Fibroblast of pulmonary artery (primary cell): ENCODE measurements at regions not wholly inside any gene's neighbourhood (a gene's known extent, or its start where the extent isn't known, plus 50 kb on each side); places are given as distances from the start of the nearest gene placed in this dataset.

ENCODE experiments used
- DNase-seq: peaks from one replicate; pipeline ENCODE4 v3.0.0-alpha.2; 2010; ENCODE audit warnings: low read depth
- H3K4me3 ChIP-seq: replicated peaks from 2 replicates; pipeline ENCODE4 v1.5.1; 2011; ENCODE audit warnings: low read depth, mild to moderate bottlenecking, control low read depth, low read length, moderate library complexity
- CTCF ChIP-seq: IDR thresholded peaks from 2 replicates; pipeline ENCODE4 v1.5.1; 2011; ENCODE audit warnings: mild to moderate bottlenecking, control low read depth, low read length, inconsistent platforms; ENCODE audit errors: missing control alignments

- H3K4me3 ChIP-seq: no peak overlapping the region
- DNase-seq: no peak
- no peak for TF ChIP-seq CTCF
These were observed 84.8 kb upstream of the HNF1B start for GRCh38 chr17:37829592-37830123.

GRCh38 chr17:37828651-37829124, 83.8 kb upstream of the HNF1B start:
- no peak for TF ChIP-seq CTCF
- H3K4me3 ChIP-seq: no peak overlapping the region
- DNase-seq: peak; percentile 13

- DNase-seq: no peak
- H3K4me3 ChIP-seq: no peak overlapping the region
- TF ChIP-seq CTCF: no peak
These were observed 83.2 kb upstream of the HNF1B start for GRCh38 chr17:37827905-37828650.

GRCh38 chr17:37826497-37827430, 81.9 kb upstream of the HNF1B start:
- no peak for TF ChIP-seq CTCF
- H3K4me3 ChIP-seq: no peak overlapping the region
- DNase-seq: no peak

- H3K4me3 ChIP-seq: no peak overlapping the region
- TF ChIP-seq CTCF: no peak
- no peak for DNase-seq
These were observed 81.0 kb upstream of the HNF1B start for GRCh38 chr17:37825851-37826250.

GRCh38 chr17:37824534-37825485, 80.0 kb upstream of the HNF1B start:
- no peak for TF ChIP-seq CTCF
- H3K4me3 ChIP-seq: no peak overlapping the region
- peak; percentile 75 for DNase-seq
